H9 (cell line): ENCODE measurements at regions not wholly inside any gene's neighbourhood (a gene's known extent, or its start where the extent isn't known, plus 50 kb on each side); places are given as distances from the start of the nearest gene placed in this dataset.

ENCODE experiments used
- DNase-seq: peaks from one replicate; pipeline ENCODE4 v3.0.0-alpha.2; 2017
- H2AFZ ChIP-seq: one replicate; pipeline ENCODE4 v1.6.1; 2013; ENCODE audit warnings: mild to moderate bottlenecking, low read length, control low read depth, moderate library complexity
- H2AK5ac ChIP-seq: 2 replicates; pipeline ENCODE4 v1.6.1; 2013; ENCODE audit warnings: low read length, control low read depth, mixed read lengths; ENCODE audit not compliant: insufficient read length
- H2BK120ac ChIP-seq: one replicate; pipeline ENCODE4 v1.6.1; 2013; ENCODE audit warnings: low read depth, mild to moderate bottlenecking, low read length, control low read depth, inconsistent platforms; ENCODE audit not compliant: poor library complexity, severe bottlenecking
- H2BK12ac ChIP-seq: 2 replicates; pipeline ENCODE4 v1.6.1; 2013; ENCODE audit warnings: low read length, control low read depth, mixed read lengths, low read depth; ENCODE audit not compliant: insufficient read length
- H2BK15ac ChIP-seq: 2 replicates; pipeline ENCODE4 v1.6.1; 2013; ENCODE audit warnings: low read depth, low read length, control low read depth
- H2BK20ac ChIP-seq: one replicate; pipeline ENCODE4 v1.6.1; 2013; ENCODE audit warnings: low read depth, mild to moderate bottlenecking, low read length, control low read depth, inconsistent platforms; ENCODE audit not compliant: poor library complexity, severe bottlenecking
- H2BK5ac ChIP-seq: 2 replicates; pipeline ENCODE4 v1.6.1; 2013; ENCODE audit warnings: low read length, control low read depth, mixed read lengths; ENCODE audit not compliant: insufficient read length
- H3K14ac ChIP-seq: 2 replicates; pipeline ENCODE4 v1.6.1; 2013; ENCODE audit warnings: low read length, control low read depth; ENCODE audit not compliant: insufficient read depth
- H3K18ac ChIP-seq: 2 replicates; pipeline ENCODE4 v1.6.1; 2013; ENCODE audit warnings: low read depth, mild to moderate bottlenecking, mixed read lengths, low read length, control low read depth; ENCODE audit not compliant: insufficient read length
- H3K23ac ChIP-seq: 2 replicates; pipeline ENCODE4 v1.6.1; 2013; ENCODE audit warnings: low read length, control low read depth, mixed read lengths, low read depth; ENCODE audit not compliant: insufficient read length
- H3K23me2 ChIP-seq: 2 replicates; pipeline ENCODE4 v1.6.1; 2013; ENCODE audit warnings: low read depth, mild to moderate bottlenecking, mixed read lengths, low read length, control low read depth; ENCODE audit not compliant: insufficient read length, poor library complexity, severe bottlenecking
- H3K27ac ChIP-seq: 2 replicates; pipeline ENCODE4 v1.5.1; 2013; ENCODE audit warnings: low read length, control low read depth, mixed read lengths, low read depth; ENCODE audit not compliant: insufficient read length
- H3K27me3 ChIP-seq: 2 replicates; pipeline ENCODE4 v1.6.1; 2013; ENCODE audit warnings: low read length, control low read depth, inconsistent platforms; ENCODE audit not compliant: insufficient read depth
- H3K4ac ChIP-seq: 2 replicates; pipeline ENCODE4 v1.6.1; 2013; ENCODE audit warnings: low read depth, mild to moderate bottlenecking, control low read depth, inconsistent platforms, low read length, moderate library complexity
- H3K4me1 ChIP-seq: 2 replicates; pipeline ENCODE4 v1.6.1; 2013; ENCODE audit warnings: low read length, control low read depth, inconsistent platforms; ENCODE audit not compliant: insufficient read depth
- H3K4me2 ChIP-seq: 2 replicates; pipeline ENCODE4 v1.6.1; 2013; ENCODE audit warnings: low read length, control low read depth, mixed read lengths; ENCODE audit not compliant: insufficient read length, insufficient read depth
- H3K56ac ChIP-seq: 2 replicates; pipeline ENCODE4 v1.6.1; 2013; ENCODE audit warnings: low read depth, mild to moderate bottlenecking, mixed read lengths, low read length, control low read depth; ENCODE audit not compliant: insufficient read length
- H3K79me1 ChIP-seq: 2 replicates; pipeline ENCODE4 v1.6.1; 2013; ENCODE audit warnings: low read depth, mild to moderate bottlenecking, moderate library complexity, low read length, control low read depth, inconsistent platforms; ENCODE audit not compliant: insufficient read depth, poor library complexity, severe bottlenecking
- H3K79me2 ChIP-seq: 2 replicates; pipeline ENCODE4 v1.6.1; 2013; ENCODE audit warnings: low read length, control low read depth, inconsistent platforms; ENCODE audit not compliant: insufficient read depth
- H3K9ac ChIP-seq: 2 replicates; pipeline ENCODE4 v1.6.1; 2013; ENCODE audit warnings: low read length, control low read depth, mixed read lengths; ENCODE audit not compliant: insufficient read length; ENCODE audit errors: extremely low read depth
- H3K9me3 ChIP-seq: one replicate; pipeline ENCODE4 v1.6.1; 2013; ENCODE audit warnings: low read depth, low read length, inconsistent platforms; ENCODE audit not compliant: control insufficient read depth
- H3T11ph ChIP-seq: one replicate; pipeline ENCODE4 v1.6.1; 2013; ENCODE audit warnings: mild to moderate bottlenecking, low read length, control low read depth, inconsistent platforms
- H4K20me1 ChIP-seq: one replicate; pipeline ENCODE4 v1.6.1; 2013; ENCODE audit not compliant: control insufficient read depth, insufficient read length, insufficient read depth
- H4K5ac ChIP-seq: 2 replicates; pipeline ENCODE4 v1.6.1; 2013; ENCODE audit warnings: low read depth, mild to moderate bottlenecking, mixed read lengths, low read length, control low read depth; ENCODE audit not compliant: insufficient read length
- H4K8ac ChIP-seq: replicated peaks from 2 replicates; pipeline ENCODE4 v1.6.1; 2013; ENCODE audit warnings: low read length, control low read depth, mixed read lengths, low read depth; ENCODE audit not compliant: insufficient read length
- H4K91ac ChIP-seq: 2 replicates; pipeline ENCODE4 v1.6.1; 2013; ENCODE audit warnings: low read depth, mild to moderate bottlenecking, moderate library complexity, mixed read lengths, low read length, control low read depth; ENCODE audit not compliant: insufficient read length
- H3K27ac Mint-ChIP-seq, 3 experiments: 2 replicates in 2 of 3; 3 replicates in 1 of 3; pipeline ENCODE4 v1.8.0; 2020 to 2021; ENCODE audit warnings: mixed read lengths in 3 of 3, mild to moderate bottlenecking in 1 of 3, moderate library complexity in 1 of 3
- H3K27me3 Mint-ChIP-seq: 2 replicates; pipeline ENCODE4 v1.8.0; 2021; ENCODE audit warnings: low read depth, mild to moderate bottlenecking, moderate library complexity, mixed read lengths
- H3K36me3 Mint-ChIP-seq, 3 experiments: 2 replicates in 2 of 3; 3 replicates in 1 of 3; pipeline ENCODE4 v1.8.0; 2020 to 2021; ENCODE audit warnings: low read depth in 3 of 3, mixed read lengths in 3 of 3; ENCODE audit not compliant: insufficient read depth in 1 of 3
- H3K4me1 Mint-ChIP-seq, 2 experiments: 2 replicates each; pipeline ENCODE4 v1.8.0; 2020; ENCODE audit warnings: mixed read lengths in 2 of 2
- H3K4me3 Mint-ChIP-seq, 2 experiments: 2 replicates in 1 of 2; 3 replicates in 1 of 2; pipeline ENCODE4 v1.8.0; 2020 to 2021; ENCODE audit warnings: mild to moderate bottlenecking in 2 of 2, mixed read lengths in 2 of 2, moderate library complexity in 1 of 2
- H3K9me3 Mint-ChIP-seq, 2 experiments: 2 replicates in 1 of 2; 3 replicates in 1 of 2; pipeline ENCODE4 v1.8.0; 2020; ENCODE audit warnings: mild to moderate bottlenecking in 2 of 2, mixed read lengths in 2 of 2, moderate library complexity in 1 of 2
- CTCF ChIP-seq: fragments of 200-600 bp; sonication (generic); conservative IDR thresholded peaks from 3 replicates; pipeline ENCODE4 v1.8.0; 2021; ENCODE audit warnings: antibody characterized with exemption, mild to moderate bottlenecking
- WGBS: extraction: QIAGEN DNeasy Blood & Tissue Kit; methylation state at CpG from one replicate; pipeline ENCODE4 v1.1.7; 2013; ENCODE audit warnings: missing lambda C conversion rate, low lambda C conversion rate, mixed read lengths; ENCODE audit not compliant: insufficient read length; ENCODE audit errors: extremely low coverage; 5-methylcytosine and 5-hydroxymethylcytosine counted together

DNA sequence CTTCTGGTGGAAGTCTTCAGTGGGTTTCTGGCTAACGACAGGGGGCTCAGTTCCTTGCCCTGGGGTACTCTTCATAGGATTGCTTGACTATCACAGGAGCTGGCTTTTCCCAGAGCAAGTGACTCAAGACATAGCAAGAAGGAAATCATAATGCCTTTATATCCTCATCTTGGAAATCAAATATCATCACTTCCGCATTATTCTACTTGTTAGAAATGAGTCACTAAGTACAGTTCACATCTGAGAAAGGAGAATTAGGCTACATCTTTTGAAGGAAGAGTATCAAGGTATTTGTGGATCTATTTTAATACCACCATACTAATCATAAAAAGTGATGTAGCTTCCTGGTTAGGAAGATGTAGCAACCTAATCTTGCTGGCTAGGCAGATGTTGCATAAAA is 148.2 kb upstream of the RAI14 start:
- Histone ChIP-seq H4K91ac (no peak overlapping the region), H2AFZ (no peak overlapping the region), H3K14ac (no peak overlapping the region), H3K4ac (no peak overlapping the region), H3K79me2 (no peaks in the 10 kb centered on the region), H2BK12ac (no peak overlapping the region), H2BK5ac (no peak overlapping the region), H3K9ac (no peak overlapping the region), H2BK120ac (no peak overlapping the region), H3K23me2 (no peaks in the 10 kb centered on the region), H3K4me1 (peaks cover 4% of the 10 kb centered on the region; the same call in 1 of the 2 replicates), H2BK20ac (no peak overlapping the region), H3K79me1 (no peaks in the 10 kb centered on the region), H4K20me1 (no peaks in the 10 kb centered on the region), H2BK15ac (no peak overlapping the region), H3K18ac (no peak overlapping the region), H4K5ac (no peak overlapping the region), H3K4me2 (no peak overlapping the region), H3T11ph (no peak overlapping the region), H3K27me3 (no peaks in the 10 kb centered on the region), H3K56ac (no peak overlapping the region), H2AK5ac (no peak overlapping the region), H3K9me3 (no peaks in the 10 kb centered on the region), H3K23ac (no peak overlapping the region), H4K8ac (no peak overlapping the region), H3K27ac (no peak overlapping the region)
- no peak for TF ChIP-seq CTCF
- Mint-ChIP-seq H3K9me3 (no peaks in the 10 kb centered on the region), H3K27me3 (no peaks in the 10 kb centered on the region), H3K4me3 (no peak overlapping the region), H3K27ac (no peak overlapping the region), H3K36me3 (no peaks in the 10 kb centered on the region; a peak in 1 of 7 replicates), H3K4me1 (peaks cover 24% of the 10 kb centered on the region in 2 experiments)
- no CpG with 5 or more reads among the region's 2 CpGs for WGBS
- no peak for DNase-seq
